SK-N-SH (cell line): ENCODE measurements at regions not wholly inside any gene's neighbourhood (a gene's known extent, or its start where the extent isn't known, plus 50 kb on each side); places are given as distances from the start of the nearest gene placed in this dataset.

Experiments used
- CTCF ChIP-seq: fragments of 200-600 bp; sonication (generic); IDR thresholded peaks from 2 replicates; pipeline ENCODE4 v1.6.1; 2017; ENCODE audit warnings: antibody characterized with exemption, mild to moderate bottlenecking, moderate library complexity
- EZH2phosphoT487 ChIP-seq: fragments of 200-600 bp; sonication (generic); IDR thresholded peaks from 2 replicates; pipeline ENCODE4 v1.6.1; 2017; ENCODE audit warnings: low read depth, mixed run types, mild to moderate bottlenecking, antibody characterized with exemption, moderate library complexity, borderline replicate concordance
- FOXM1 ChIP-seq: IDR thresholded peaks from 2 replicates; pipeline ENCODE4 v1.4.0; 2012; ENCODE audit warnings: low read depth, mild to moderate bottlenecking
- GABPA ChIP-seq: IDR thresholded peaks from 2 replicates; pipeline ENCODE4 v1.4.0; 2012; ENCODE audit warnings: low read depth, mild to moderate bottlenecking
- MEF2A ChIP-seq: IDR thresholded peaks from 2 replicates; pipeline ENCODE4 v1.4.0; 2012; ENCODE audit warnings: low read depth, borderline replicate concordance
- NRF1 ChIP-seq: IDR thresholded peaks from 2 replicates; pipeline ENCODE4 v1.6.1; 2012; ENCODE audit warnings: low read depth, mild to moderate bottlenecking, low read length
- POLR2AphosphoS5 ChIP-seq: IDR thresholded peaks from 2 replicates; pipeline ENCODE4 v1.6.1; 2012; ENCODE audit warnings: low read depth, low read length
- RFX5 ChIP-seq: IDR thresholded peaks from 2 replicates; pipeline ENCODE4 v1.6.1; 2012; ENCODE audit warnings: mild to moderate bottlenecking, improper control_type of control experiment, low read length
- SIN3A ChIP-seq: IDR thresholded peaks from 2 replicates; pipeline ENCODE4 v1.6.1; 2012; ENCODE audit warnings: low read depth, mild to moderate bottlenecking, low read length, moderate library complexity, borderline replicate concordance
- SMC3 ChIP-seq: IDR thresholded peaks from 2 replicates; pipeline ENCODE4 v1.6.1; 2012; ENCODE audit warnings: low read depth, low read length, improper control_type of control experiment
- TAF1 ChIP-seq: IDR thresholded peaks from 2 replicates; pipeline ENCODE4 v1.6.1; 2012; ENCODE audit warnings: low read depth, mild to moderate bottlenecking, low read length, moderate library complexity, borderline replicate concordance
- TEAD4 ChIP-seq: IDR thresholded peaks from 2 replicates; pipeline ENCODE4 v1.4.0; 2012; ENCODE audit warnings: mild to moderate bottlenecking, borderline replicate concordance; ENCODE audit not compliant: insufficient read depth
- TF ChIP-seq, protein P1 (sequence below): IDR thresholded peaks from 2 replicates; pipeline ENCODE4 v1.4.0; 2012; ENCODE audit warnings: low read depth, borderline replicate concordance
- TF ChIP-seq, protein P2 (sequence below): IDR thresholded peaks from 2 replicates; pipeline ENCODE4 v1.6.1; 2012; ENCODE audit warnings: mild to moderate bottlenecking, low read depth, low read length, moderate library complexity

GRCh38 chr5:36390640-36391039 lies 88.9 kb upstream of the RANBP3L start:
- TF ChIP-seq CTCF (no peak), RFX5 (no peak), SMC3 (no peak), SIN3A (no peak), POLR2AphosphoS5 (no peak), GABPA (no peak), EZH2phosphoT487 (no peak), TEAD4 (no peak), TAF1 (no peak), MEF2A (no peak), NRF1 (no peak), FOXM1 (no peak)
- TF ChIP-seq, protein P1, sequence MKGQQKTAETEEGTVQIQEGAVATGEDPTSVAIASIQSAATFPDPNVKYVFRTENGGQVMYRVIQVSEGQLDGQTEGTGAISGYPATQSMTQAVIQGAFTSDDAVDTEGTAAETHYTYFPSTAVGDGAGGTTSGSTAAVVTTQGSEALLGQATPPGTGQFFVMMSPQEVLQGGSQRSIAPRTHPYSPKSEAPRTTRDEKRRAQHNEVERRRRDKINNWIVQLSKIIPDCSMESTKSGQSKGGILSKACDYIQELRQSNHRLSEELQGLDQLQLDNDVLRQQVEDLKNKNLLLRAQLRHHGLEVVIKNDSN: no peak
- TF ChIP-seq, protein P2, sequence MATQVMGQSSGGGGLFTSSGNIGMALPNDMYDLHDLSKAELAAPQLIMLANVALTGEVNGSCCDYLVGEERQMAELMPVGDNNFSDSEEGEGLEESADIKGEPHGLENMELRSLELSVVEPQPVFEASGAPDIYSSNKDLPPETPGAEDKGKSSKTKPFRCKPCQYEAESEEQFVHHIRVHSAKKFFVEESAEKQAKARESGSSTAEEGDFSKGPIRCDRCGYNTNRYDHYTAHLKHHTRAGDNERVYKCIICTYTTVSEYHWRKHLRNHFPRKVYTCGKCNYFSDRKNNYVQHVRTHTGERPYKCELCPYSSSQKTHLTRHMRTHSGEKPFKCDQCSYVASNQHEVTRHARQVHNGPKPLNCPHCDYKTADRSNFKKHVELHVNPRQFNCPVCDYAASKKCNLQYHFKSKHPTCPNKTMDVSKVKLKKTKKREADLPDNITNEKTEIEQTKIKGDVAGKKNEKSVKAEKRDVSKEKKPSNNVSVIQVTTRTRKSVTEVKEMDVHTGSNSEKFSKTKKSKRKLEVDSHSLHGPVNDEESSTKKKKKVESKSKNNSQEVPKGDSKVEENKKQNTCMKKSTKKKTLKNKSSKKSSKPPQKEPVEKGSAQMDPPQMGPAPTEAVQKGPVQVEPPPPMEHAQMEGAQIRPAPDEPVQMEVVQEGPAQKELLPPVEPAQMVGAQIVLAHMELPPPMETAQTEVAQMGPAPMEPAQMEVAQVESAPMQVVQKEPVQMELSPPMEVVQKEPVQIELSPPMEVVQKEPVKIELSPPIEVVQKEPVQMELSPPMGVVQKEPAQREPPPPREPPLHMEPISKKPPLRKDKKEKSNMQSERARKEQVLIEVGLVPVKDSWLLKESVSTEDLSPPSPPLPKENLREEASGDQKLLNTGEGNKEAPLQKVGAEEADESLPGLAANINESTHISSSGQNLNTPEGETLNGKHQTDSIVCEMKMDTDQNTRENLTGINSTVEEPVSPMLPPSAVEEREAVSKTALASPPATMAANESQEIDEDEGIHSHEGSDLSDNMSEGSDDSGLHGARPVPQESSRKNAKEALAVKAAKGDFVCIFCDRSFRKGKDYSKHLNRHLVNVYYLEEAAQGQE: no peak
